Loucy (cell line): ENCODE measurements at regions not wholly inside any gene's neighbourhood (a gene's known extent, or its start where the extent isn't known, plus 50 kb on each side); places are given as distances from the start of the nearest gene placed in this dataset.

Source experiments
- H2AFZ ChIP-seq: fragments of 200-600 bp; sonication (generic); 2 replicates; pipeline ENCODE4 v1.6.0; 2016; ENCODE audit warnings: antibody characterized with exemption, mild to moderate bottlenecking, low read length, moderate library complexity
- H3F3A ChIP-seq: fragments of 200-600 bp; 2 replicates; pipeline ENCODE4 v1.6.0; 2016; ENCODE audit warnings: antibody characterized with exemption, low read depth, mild to moderate bottlenecking
- H3K27me3 ChIP-seq: fragments of 200-600 bp; sonication (generic); 2 replicates; pipeline ENCODE4 v1.6.1; 2014; ENCODE audit warnings: low read length, mild to moderate bottlenecking; ENCODE audit not compliant: insufficient read depth, poor library complexity, severe bottlenecking
- H3K36me3 ChIP-seq: fragments of 200-600 bp; sonication (generic); 2 replicates; pipeline ENCODE4 v1.6.1; 2016; ENCODE audit warnings: low read length; ENCODE audit not compliant: insufficient read depth
- H3K4me1 ChIP-seq: fragments of 200-600 bp; sonication (generic); 2 replicates; pipeline ENCODE4 v1.5.1; 2014; ENCODE audit warnings: low read length, mild to moderate bottlenecking; ENCODE audit not compliant: insufficient read depth, poor library complexity, severe bottlenecking
- H3K4me2 ChIP-seq: fragments of 200-600 bp; sonication (generic); 2 replicates; pipeline ENCODE4 v1.6.0; 2014; ENCODE audit warnings: antibody characterized with exemption, low read length, low read depth, mild to moderate bottlenecking; ENCODE audit not compliant: poor library complexity, severe bottlenecking
- H3K4me3 ChIP-seq: fragments of 200-600 bp; sonication (generic); 2 replicates; pipeline ENCODE4 v1.5.1; 2014; ENCODE audit warnings: low read length, mild to moderate bottlenecking, mixed read lengths; ENCODE audit not compliant: poor library complexity, severe bottlenecking
- H3K79me2 ChIP-seq: fragments of 200-600 bp; sonication (generic); 2 replicates; pipeline ENCODE4 v1.6.1; 2014; ENCODE audit warnings: low read length; ENCODE audit not compliant: insufficient read depth
- H3K9ac ChIP-seq: fragments of 200-600 bp; sonication (generic); 2 replicates; pipeline ENCODE4 v1.6.0; 2014; ENCODE audit warnings: mild to moderate bottlenecking, low read depth, low read length, moderate library complexity; ENCODE audit not compliant: poor library complexity, severe bottlenecking
- H3K9me2 ChIP-seq: fragments of 200-600 bp; sonication (generic); replicated peaks from 2 replicates; pipeline ENCODE4 v1.6.1; 2016; ENCODE audit warnings: low read depth, low read length, mixed read lengths
- H3K9me3 ChIP-seq: fragments of 200-600 bp; sonication (generic); 2 replicates; pipeline ENCODE4 v1.6.1; 2014; ENCODE audit warnings: mild to moderate bottlenecking, antibody characterized with exemption, low read length, low read depth; ENCODE audit not compliant: insufficient read depth
- H4K20me1 ChIP-seq: fragments of 200-600 bp; sonication (generic); 2 replicates; pipeline ENCODE4 v1.6.0; 2014; ENCODE audit warnings: antibody characterized with exemption, low read length, mild to moderate bottlenecking; ENCODE audit not compliant: insufficient read depth, poor library complexity, severe bottlenecking
- EZH2phosphoT487 ChIP-seq: fragments of 200-600 bp; IDR thresholded peaks from 2 replicates; pipeline ENCODE4 v1.6.1; 2018; ENCODE audit warnings: antibody characterized with exemption, mild to moderate bottlenecking, moderate library complexity, borderline replicate concordance
- TF ChIP-seq, protein P1 (sequence below): fragments of 200-600 bp; sonication (generic); conservative IDR thresholded peaks from 2 replicates; pipeline ENCODE4 v1.5.1; 2014; ENCODE audit warnings: mild to moderate bottlenecking, antibody characterized with exemption, low read length

DNA sequence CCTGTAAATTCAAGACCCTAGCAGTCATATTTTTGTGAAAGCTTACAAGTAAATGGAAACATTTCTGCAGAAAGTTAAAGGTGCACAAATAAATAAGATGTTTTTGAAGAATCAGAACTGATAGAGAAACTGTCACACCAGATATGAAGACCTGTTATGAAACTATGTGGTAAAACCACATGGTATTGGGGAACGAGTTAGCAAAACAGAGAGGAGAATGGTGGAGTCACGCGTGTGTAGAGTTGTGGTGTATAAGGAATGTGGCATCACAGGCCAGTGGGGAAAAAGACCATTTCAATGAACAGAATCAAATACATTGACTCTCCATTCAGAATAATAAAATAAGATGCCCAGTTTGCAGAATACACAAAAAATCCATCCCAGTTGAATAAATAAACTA is 477.2 kb downstream of the ICE1 start:
- TF ChIP-seq, protein P1, sequence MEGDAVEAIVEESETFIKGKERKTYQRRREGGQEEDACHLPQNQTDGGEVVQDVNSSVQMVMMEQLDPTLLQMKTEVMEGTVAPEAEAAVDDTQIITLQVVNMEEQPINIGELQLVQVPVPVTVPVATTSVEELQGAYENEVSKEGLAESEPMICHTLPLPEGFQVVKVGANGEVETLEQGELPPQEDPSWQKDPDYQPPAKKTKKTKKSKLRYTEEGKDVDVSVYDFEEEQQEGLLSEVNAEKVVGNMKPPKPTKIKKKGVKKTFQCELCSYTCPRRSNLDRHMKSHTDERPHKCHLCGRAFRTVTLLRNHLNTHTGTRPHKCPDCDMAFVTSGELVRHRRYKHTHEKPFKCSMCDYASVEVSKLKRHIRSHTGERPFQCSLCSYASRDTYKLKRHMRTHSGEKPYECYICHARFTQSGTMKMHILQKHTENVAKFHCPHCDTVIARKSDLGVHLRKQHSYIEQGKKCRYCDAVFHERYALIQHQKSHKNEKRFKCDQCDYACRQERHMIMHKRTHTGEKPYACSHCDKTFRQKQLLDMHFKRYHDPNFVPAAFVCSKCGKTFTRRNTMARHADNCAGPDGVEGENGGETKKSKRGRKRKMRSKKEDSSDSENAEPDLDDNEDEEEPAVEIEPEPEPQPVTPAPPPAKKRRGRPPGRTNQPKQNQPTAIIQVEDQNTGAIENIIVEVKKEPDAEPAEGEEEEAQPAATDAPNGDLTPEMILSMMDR = no peak
- no peak for TF ChIP-seq EZH2phosphoT487
- H3K36me3 ChIP-seq = no peaks in the 10 kb centered on the region
- H3K4me2 ChIP-seq = no peak overlapping the region
- no peaks in the 10 kb centered on the region for H3K9me2 ChIP-seq
- no peaks in the 10 kb centered on the region for H3K9me3 ChIP-seq
- no peaks in the 10 kb centered on the region for H3F3A ChIP-seq
- H3K9ac ChIP-seq = no peak overlapping the region
- H3K27me3 ChIP-seq = no peaks in the 10 kb centered on the region
- H2AFZ ChIP-seq = no peak overlapping the region
- no peaks in the 10 kb centered on the region for H3K79me2 ChIP-seq
- H3K4me1 ChIP-seq = no peaks in the 10 kb centered on the region
- H4K20me1 ChIP-seq = no peaks in the 10 kb centered on the region
- H3K4me3 ChIP-seq = no peak overlapping the region

- Histone ChIP-seq H3K27me3 (no peaks in the 10 kb centered on the region), H3K9me3 (peaks cover 4% of the 10 kb centered on the region; the same call in 1 of the 2 replicates), H3K4me2 (no peak overlapping the region), H3K36me3 (no peaks in the 10 kb centered on the region), H4K20me1 (no peaks in the 10 kb centered on the region), H2AFZ (no peak overlapping the region), H3K79me2 (no peaks in the 10 kb centered on the region), H3K9ac (no peak overlapping the region), H3K9me2 (no peaks in the 10 kb centered on the region), H3F3A (no peaks in the 10 kb centered on the region), H3K4me3 (no peak overlapping the region), H3K4me1 (no peaks in the 10 kb centered on the region)
- TF ChIP-seq, protein P1 = no peak
- TF ChIP-seq EZH2phosphoT487 = no peak
Measured at GRCh38 chr5:5888284-5888683, 465.8 kb downstream of the ICE1 start.

- peaks cover 4% of the 10 kb centered on the region; the same call in 1 of the 2 replicates for H3K9me3 ChIP-seq
- H3K4me3 ChIP-seq = no peak overlapping the region
- TF ChIP-seq EZH2phosphoT487 = no peak
- TF ChIP-seq, protein P1 = no peak
- no peaks in the 10 kb centered on the region for H3K27me3 ChIP-seq
- H3K9ac ChIP-seq = no peak overlapping the region
- no peaks in the 10 kb centered on the region for H3K79me2 ChIP-seq
- no peaks in the 10 kb centered on the region for H3K36me3 ChIP-seq
- H2AFZ ChIP-seq = no peak overlapping the region
- H3K4me2 ChIP-seq = no peak overlapping the region
- H3K4me1 ChIP-seq = no peaks in the 10 kb centered on the region
- H4K20me1 ChIP-seq = no peaks in the 10 kb centered on the region
- no peaks in the 10 kb centered on the region for H3K9me2 ChIP-seq
- no peaks in the 10 kb centered on the region for H3F3A ChIP-seq
Measured at GRCh38 chr5:5887833-5888232, 465.4 kb downstream of the ICE1 start.
